ENCODE measurements at regions not wholly inside any gene's neighbourhood (a gene's known extent, or its start where the extent isn't known, plus 50 kb on each side); places are given as distances from the start of the nearest gene placed in this dataset.

DNA sequence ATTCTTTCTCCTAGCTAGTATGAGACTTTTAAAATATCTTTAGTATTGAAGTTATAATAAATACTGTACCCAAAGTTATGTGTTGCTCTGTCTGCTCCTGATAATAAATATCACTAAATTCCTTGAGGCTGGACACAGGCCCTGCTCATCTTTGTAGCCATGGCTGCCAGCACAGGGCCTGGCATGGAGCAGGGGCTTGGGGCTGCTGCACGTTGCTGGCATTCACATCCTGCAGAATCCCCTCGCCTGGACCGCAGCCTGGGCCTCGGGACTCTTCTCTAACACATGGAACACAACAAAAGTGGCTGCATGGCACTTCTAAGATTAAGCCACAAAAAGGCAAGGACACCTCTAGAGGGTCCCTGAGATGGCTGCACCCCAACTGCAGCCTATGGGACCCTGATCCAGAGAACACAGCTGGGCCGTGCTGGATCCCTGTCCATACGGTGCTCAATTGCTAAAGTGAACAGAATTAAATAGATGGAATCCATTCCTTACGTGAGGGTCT is 477.5 kb upstream of the MYT1L start:
- no peak for DNase-seq (ENCODE audit: unreplicated experiment)
- Mint-ChIP-seq H3K9me3 (ENCODE audit: unreplicated experiment) (peaks cover 19% of the 10 kb centered on the region), H3K36me3 (ENCODE audit: insufficient read depth, unreplicated experiment) (no peaks in the 10 kb centered on the region), H3K4me3 (ENCODE audit: unreplicated experiment) (no peak overlapping the region), H3K4me1 (ENCODE audit: insufficient read depth, unreplicated experiment) (no peaks in the 10 kb centered on the region), H3K27me3 (ENCODE audit: insufficient read depth, unreplicated experiment) (peaks cover 17% of the 10 kb centered on the region), H3K27ac (ENCODE audit: low read depth, unreplicated experiment) (no peak overlapping the region)
- ChIA-PET CTCF (no interaction called here), POLR2A (no interaction called here)
- intact Hi-C loops (cut with micrococcal nuclease) = no loop called here
- BruUV-seq (replicated peaks) = no TSS peak
- TF ChIP-seq, protein P1, sequence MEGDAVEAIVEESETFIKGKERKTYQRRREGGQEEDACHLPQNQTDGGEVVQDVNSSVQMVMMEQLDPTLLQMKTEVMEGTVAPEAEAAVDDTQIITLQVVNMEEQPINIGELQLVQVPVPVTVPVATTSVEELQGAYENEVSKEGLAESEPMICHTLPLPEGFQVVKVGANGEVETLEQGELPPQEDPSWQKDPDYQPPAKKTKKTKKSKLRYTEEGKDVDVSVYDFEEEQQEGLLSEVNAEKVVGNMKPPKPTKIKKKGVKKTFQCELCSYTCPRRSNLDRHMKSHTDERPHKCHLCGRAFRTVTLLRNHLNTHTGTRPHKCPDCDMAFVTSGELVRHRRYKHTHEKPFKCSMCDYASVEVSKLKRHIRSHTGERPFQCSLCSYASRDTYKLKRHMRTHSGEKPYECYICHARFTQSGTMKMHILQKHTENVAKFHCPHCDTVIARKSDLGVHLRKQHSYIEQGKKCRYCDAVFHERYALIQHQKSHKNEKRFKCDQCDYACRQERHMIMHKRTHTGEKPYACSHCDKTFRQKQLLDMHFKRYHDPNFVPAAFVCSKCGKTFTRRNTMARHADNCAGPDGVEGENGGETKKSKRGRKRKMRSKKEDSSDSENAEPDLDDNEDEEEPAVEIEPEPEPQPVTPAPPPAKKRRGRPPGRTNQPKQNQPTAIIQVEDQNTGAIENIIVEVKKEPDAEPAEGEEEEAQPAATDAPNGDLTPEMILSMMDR (IDR thresholded peaks at IDR 0.05; ENCODE audit: unreplicated experiment) = no peak

DNA sequence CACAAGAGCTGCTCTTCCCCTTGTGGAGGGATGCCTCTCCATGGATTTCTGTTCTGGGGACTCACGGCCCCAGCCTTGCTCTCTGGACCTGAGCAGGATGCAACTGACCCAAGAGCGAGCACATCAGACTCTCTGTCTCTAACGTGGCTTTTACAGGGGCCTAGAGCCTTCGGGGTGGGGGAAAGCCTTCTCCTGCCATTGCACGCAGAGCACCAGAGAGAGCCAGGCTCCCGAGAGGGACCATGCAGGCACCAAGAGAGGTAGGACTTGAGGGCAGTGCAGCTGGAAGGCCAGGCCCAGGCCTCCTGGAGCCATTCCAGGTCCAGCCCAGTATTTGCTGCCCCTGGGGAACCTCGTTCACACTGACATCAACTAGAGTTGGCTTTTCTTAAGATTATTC is 475.6 kb upstream of the MYT1L start:
- H3K4me1 Mint-ChIP-seq (ENCODE audit: insufficient read depth, unreplicated experiment) = no peaks in the 10 kb centered on the region

DNA sequence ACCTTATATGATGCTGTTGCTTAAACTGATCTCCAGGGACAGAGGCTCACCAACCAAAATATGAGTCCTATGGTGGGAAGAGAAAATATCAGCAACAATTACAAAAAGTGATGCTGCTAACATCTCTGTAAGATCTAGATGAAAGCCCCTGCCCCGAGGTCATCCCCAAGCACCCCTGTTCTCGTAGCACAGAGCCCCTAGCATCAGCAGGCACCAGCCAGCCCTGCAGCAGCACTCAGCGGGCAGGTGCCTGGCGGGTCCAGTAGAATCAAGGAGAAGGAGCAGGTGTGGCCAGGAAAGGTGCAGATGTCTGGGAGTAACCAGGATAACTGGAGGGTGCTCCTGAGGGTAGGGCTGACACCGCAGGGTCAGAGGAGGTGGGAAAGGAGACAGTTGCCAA is 474.2 kb upstream of the MYT1L start:
- TF ChIP-seq, protein P1 (IDR thresholded peaks at IDR 0.05; ENCODE audit: unreplicated experiment) = no peak
- BruUV-seq (replicated peaks) = no TSS peak
- no peaks in the 10 kb centered on the region for H3K4me1 Mint-ChIP-seq (ENCODE audit: insufficient read depth, unreplicated experiment)

More for the DNA sequence above, 475.6 kb upstream of the MYT1L start:
- no peaks in the 10 kb centered on the region for H3K36me3 Mint-ChIP-seq (ENCODE audit: insufficient read depth, unreplicated experiment)
- no peak overlapping the region for H3K27ac Mint-ChIP-seq (ENCODE audit: low read depth, unreplicated experiment)
- CTCF ChIA-PET = no interaction called here
- no TSS peak for BruUV-seq (replicated peaks)
- intact Hi-C loops (cut with micrococcal nuclease) = no loop called here
- POLR2A ChIA-PET = no interaction called here
- TF ChIP-seq, protein P1 (IDR thresholded peaks at IDR 0.05; ENCODE audit: unreplicated experiment) = no peak
- H3K4me3 Mint-ChIP-seq (ENCODE audit: unreplicated experiment) = no peak overlapping the region
- no peak for DNase-seq (ENCODE audit: unreplicated experiment)
- H3K27me3 Mint-ChIP-seq (ENCODE audit: insufficient read depth, unreplicated experiment) = peaks cover 17% of the 10 kb centered on the region
- peaks cover 13% of the 10 kb centered on the region for H3K9me3 Mint-ChIP-seq (ENCODE audit: unreplicated experiment)

DNA sequence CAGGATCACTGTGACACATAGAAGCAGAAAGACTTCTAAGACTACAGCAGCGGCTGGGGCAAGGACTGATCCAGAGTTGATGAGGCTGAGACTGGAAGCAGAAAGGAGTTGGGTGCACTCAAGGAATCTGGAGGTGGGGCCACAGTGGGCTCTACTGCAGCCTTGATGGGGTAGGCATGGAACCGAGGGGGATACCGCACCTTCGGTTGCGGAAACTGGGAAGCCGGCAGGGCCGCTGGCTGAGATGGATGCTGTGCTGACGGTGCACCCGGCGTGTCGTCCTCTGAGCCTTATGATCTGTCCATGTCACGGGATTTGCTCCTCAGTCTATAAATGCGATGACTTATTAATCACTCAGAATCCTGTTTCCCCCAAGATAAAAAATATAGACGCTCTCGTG is 473.5 kb upstream of the MYT1L start:
- H3K27me3 Mint-ChIP-seq (ENCODE audit: insufficient read depth, unreplicated experiment) = peaks cover 17% of the 10 kb centered on the region
- no peaks in the 10 kb centered on the region for H3K36me3 Mint-ChIP-seq (ENCODE audit: insufficient read depth, unreplicated experiment)
- DNase-seq (ENCODE audit: unreplicated experiment) = no peak
- H3K4me1 Mint-ChIP-seq (ENCODE audit: insufficient read depth, unreplicated experiment) = no peaks in the 10 kb centered on the region
- ChIA-PET CTCF (interaction anchor here (0.7 kb wide), 1 partner anchor 35 kb away, joined by 3 read pairs; no protein-coding TSS in a partner anchor), POLR2A (no interaction called here)
- no TSS peak for BruUV-seq (replicated peaks)
- no peak overlapping the region for H3K27ac Mint-ChIP-seq (ENCODE audit: low read depth, unreplicated experiment)
- no peak overlapping the region for H3K4me3 Mint-ChIP-seq (ENCODE audit: unreplicated experiment)
- intact Hi-C loops (cut with micrococcal nuclease) = no loop called here
- H3K9me3 Mint-ChIP-seq (ENCODE audit: unreplicated experiment) = peaks cover 21% of the 10 kb centered on the region
- TF ChIP-seq, protein P1 (IDR thresholded peaks at IDR 0.05; ENCODE audit: unreplicated experiment) = no peak

More for the DNA sequence above, 474.2 kb upstream of the MYT1L start:
- no peaks in the 10 kb centered on the region for H3K36me3 Mint-ChIP-seq (ENCODE audit: insufficient read depth, unreplicated experiment)
- H3K4me3 Mint-ChIP-seq (ENCODE audit: unreplicated experiment) = no peak overlapping the region
- no peak for DNase-seq (ENCODE audit: unreplicated experiment)
- peaks cover 17% of the 10 kb centered on the region for H3K9me3 Mint-ChIP-seq (ENCODE audit: unreplicated experiment)
- ChIA-PET CTCF (interaction anchor here (0.7 kb wide), 1 partner anchor 34 kb away, joined by 3 read pairs; no protein-coding TSS in a partner anchor), POLR2A (no interaction called here)
- H3K27ac Mint-ChIP-seq (ENCODE audit: low read depth, unreplicated experiment) = no peak overlapping the region
- intact Hi-C loops (cut with micrococcal nuclease) = no loop called here
- H3K27me3 Mint-ChIP-seq (ENCODE audit: insufficient read depth, unreplicated experiment) = peaks cover 17% of the 10 kb centered on the region

Data from MCF 10A (cell line).